NB4 (cell line): ENCODE measurements at regions not wholly inside any gene's neighbourhood (a gene's known extent, or its start where the extent isn't known, plus 50 kb on each side); places are given as distances from the start of the nearest gene placed in this dataset.

Experiments used
- DNase-seq: peaks from one replicate; pipeline ENCODE4 v3.0.0; 2010; ENCODE audit warnings: low read depth
- H3K4me3 ChIP-seq: one replicate; pipeline ENCODE4 v1.5.1; 2011; ENCODE audit warnings: mild to moderate bottlenecking, low read depth, low read length, moderate library complexity
- MYC ChIP-seq: IDR thresholded peaks from 2 replicates; pipeline ENCODE4 v1.6.1; 2011; ENCODE audit warnings: low read depth, low read length
- POLR2A ChIP-seq: IDR thresholded peaks from 2 replicates; pipeline ENCODE4 v1.6.1; 2011; ENCODE audit warnings: mild to moderate bottlenecking; ENCODE audit not compliant: insufficient read length; ENCODE audit errors: extremely low read depth
- TF ChIP-seq, protein P1 (sequence below): IDR thresholded peaks from one replicate; pipeline ENCODE4 v1.5.1; 2012; ENCODE audit warnings: low read depth, low read length
- TF ChIP-seq, protein P2 (sequence below): IDR thresholded peaks from 2 replicates; pipeline ENCODE4 v1.6.1; 2011; ENCODE audit warnings: low read depth, low read length

DNA sequence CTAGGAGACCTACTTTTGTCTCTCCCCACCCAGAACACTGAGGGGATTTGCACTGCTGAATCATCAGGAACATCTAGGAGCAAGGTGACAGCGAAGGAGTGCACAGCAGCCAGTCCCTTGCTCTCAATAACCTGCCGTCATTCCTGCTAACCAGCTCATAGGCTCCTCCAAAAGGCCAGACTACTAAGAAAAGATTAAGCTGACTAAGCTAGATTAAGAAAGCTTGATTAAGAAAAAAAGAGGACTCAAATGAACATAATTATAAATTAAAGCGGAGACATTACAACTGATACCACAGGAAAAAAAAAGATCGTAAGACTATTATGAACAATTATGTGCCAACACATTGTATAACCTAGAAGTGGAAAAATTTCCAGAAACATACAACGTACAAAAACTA, 1254.8 kb upstream of the CHAC2 start:
- TF ChIP-seq, protein P1, sequence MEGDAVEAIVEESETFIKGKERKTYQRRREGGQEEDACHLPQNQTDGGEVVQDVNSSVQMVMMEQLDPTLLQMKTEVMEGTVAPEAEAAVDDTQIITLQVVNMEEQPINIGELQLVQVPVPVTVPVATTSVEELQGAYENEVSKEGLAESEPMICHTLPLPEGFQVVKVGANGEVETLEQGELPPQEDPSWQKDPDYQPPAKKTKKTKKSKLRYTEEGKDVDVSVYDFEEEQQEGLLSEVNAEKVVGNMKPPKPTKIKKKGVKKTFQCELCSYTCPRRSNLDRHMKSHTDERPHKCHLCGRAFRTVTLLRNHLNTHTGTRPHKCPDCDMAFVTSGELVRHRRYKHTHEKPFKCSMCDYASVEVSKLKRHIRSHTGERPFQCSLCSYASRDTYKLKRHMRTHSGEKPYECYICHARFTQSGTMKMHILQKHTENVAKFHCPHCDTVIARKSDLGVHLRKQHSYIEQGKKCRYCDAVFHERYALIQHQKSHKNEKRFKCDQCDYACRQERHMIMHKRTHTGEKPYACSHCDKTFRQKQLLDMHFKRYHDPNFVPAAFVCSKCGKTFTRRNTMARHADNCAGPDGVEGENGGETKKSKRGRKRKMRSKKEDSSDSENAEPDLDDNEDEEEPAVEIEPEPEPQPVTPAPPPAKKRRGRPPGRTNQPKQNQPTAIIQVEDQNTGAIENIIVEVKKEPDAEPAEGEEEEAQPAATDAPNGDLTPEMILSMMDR: no peak
- TF ChIP-seq, protein P2, sequence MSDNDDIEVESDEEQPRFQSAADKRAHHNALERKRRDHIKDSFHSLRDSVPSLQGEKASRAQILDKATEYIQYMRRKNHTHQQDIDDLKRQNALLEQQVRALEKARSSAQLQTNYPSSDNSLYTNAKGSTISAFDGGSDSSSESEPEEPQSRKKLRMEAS: no peak
- TF ChIP-seq MYC (no peak), POLR2A (no peak)

DNA sequence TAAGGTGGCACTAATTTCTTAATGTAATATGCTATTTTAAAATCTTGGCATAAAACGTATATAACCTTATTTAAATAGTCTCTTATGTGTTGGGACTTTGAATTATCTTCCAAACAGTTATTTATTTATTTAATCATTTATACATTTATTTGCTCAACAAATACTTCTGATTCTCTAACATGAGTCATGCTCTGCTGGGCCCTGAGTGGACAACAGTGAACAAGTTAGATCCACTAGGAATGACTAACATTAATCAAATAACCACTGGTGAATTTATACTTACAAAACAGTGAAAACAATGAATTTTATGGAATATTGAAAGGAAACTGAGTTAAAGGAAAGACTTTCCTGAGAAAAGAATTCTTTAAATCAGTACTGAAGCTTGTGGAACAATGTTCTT, 1257.2 kb upstream of the CHAC2 start:
- H3K4me3 ChIP-seq: no peak overlapping the region
- DNase-seq: no peak
- no peak for TF ChIP-seq POLR2A
- TF ChIP-seq, protein P2: no peak
- TF ChIP-seq, protein P1: no peak
- TF ChIP-seq MYC: no peak

More for the DNA sequence above, 1254.8 kb upstream of the CHAC2 start:
- no peak for DNase-seq
- no peak overlapping the region for H3K4me3 ChIP-seq

DNA sequence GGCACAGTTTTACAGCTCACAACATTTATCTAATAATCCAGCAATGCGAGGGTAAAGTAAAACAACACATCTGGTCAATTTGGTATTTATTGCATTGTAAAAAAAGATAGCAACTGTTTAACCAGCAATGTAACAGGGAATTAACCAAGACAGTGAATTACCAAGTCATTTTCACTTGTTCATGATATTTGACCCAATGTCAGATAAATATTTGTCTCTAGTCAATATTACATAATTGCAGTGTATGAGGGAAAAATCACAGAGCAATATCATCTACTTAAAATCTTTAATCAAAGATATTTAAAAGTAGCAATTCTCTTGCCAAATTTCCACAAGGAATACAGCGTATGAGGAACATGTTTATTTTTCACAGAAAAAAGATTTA, 1265.1 kb upstream of the CHAC2 start:
- DNase-seq: no peak
- no peak overlapping the region for H3K4me3 ChIP-seq
- TF ChIP-seq, protein P1: no peak

DNA sequence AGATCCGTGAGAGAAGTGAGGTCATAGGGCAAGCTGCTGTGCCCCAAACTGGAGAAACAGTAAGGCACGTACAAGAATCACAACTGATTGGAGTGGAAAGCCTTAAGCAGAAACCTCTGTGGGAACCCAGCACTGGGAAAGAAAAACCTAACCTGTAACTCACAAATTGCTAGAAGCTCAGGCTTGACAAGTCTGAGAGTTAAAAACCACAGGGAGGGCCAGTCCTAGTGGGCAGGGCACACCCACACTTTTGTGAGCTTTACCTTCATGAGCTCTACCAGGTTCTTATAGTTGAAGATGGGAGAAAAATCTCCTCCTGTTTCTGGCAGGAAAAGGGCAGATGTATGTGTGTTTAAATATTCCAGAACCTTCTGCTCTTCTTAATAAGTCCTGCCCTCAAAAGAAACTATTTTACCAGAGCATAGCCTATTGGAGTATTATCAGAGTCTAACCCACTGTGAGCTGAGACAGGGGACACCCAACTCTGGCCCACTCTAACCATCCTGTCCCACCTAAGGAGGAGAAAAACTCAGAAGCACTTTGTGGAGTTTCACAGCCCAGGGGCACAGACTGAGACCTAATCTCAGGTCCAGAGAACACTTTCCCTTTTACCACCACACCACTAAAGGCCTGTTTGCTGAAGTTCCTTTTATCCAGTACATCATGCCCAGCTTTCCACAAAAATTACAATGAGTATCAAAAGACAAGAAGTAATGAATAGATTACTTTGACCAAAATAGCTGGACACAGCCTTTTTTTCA, 1265.7 kb upstream of the CHAC2 start:
- no peak for DNase-seq
- H3K4me3 ChIP-seq: no peak overlapping the region
- TF ChIP-seq, protein P2: no peak
- TF ChIP-seq POLR2A (no peak), MYC (no peak)
- TF ChIP-seq, protein P1: no peak

DNA sequence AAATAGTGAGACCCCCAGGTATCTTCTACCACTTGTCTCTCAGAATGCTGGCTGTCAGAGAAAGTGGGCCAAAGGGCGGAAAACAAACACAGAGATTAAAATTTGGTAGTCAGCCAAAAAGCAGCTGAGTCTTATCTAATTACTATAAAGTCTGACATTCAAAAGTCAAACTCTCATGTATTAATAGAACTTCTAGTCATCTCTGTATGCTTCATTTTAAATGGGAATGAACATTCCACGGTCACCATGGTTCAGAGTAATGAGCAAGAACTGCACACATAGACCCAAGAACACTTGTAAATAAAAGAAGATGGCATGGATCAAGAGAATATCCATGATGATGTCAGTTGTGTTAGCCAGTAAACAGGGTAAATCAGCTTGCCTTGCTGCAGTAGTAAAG, 1267.0 kb upstream of the CHAC2 start:
- H3K4me3 ChIP-seq: no peak overlapping the region
- no peak for DNase-seq
- TF ChIP-seq POLR2A: no peak
- TF ChIP-seq MYC: no peak
- TF ChIP-seq, protein P1: no peak
- TF ChIP-seq, protein P2: no peak
